ENCODE measurements at regions not wholly inside any gene's neighbourhood (a gene's known extent, or its start where the extent isn't known, plus 50 kb on each side); places are given as distances from the start of the nearest gene placed in this dataset.

GRCh38 chr5:88144219-88145001, 124.2 kb downstream of the TMEM161B start:
- peak overlapping the region in 8 of 10 donors; percentile 6 to 62 (median 58) for H3K4me3 ChIP-seq
- 8 to 9% methylated on average over 28 of the region's 28 CpGs for WGBS, 2 donors
- no peaks in the 10 kb centered on the region for H3K9me3 ChIP-seq
- H3K27me3 ChIP-seq, result peaks cover 0 to 92% (median 64%) of the 10 kb centered on the region in 7 donors
- H3K4me1 ChIP-seq, result peaks cover 6 to 53% (median 37%) of the 10 kb centered on the region in 9 donors
- H3K27ac ChIP-seq, result no peak overlapping the region
- ATAC-seq, result no peak
- intact Hi-C loops (cut with DNase I), result loop anchor here in 8 of 10 donors (5.0 to 10.0 kb wide), 9 partner anchors 120 to 548 kb away; partner anchors contain the start of gene TMEM161B (in 3 of the 8)
- no peaks in the 10 kb centered on the region for H3K36me3 ChIP-seq
- DNase-seq, result no peak
- no peak for TF ChIP-seq CTCF (IDR thresholded peaks at IDR 0.05)

- DNase-seq, result no peak
- Histone ChIP-seq H3K27ac (no peak overlapping the region), H3K36me3 (no peaks in the 10 kb centered on the region), H3K4me3 (peak overlapping the region in 8 of 10 donors; percentile 6 to 62 (median 58)), H3K27me3 (peaks cover 0 to 95% (median 67%) of the 10 kb centered on the region in 7 donors), H3K9me3 (no peaks in the 10 kb centered on the region), H3K4me1 (peaks cover 6 to 53% (median 37%) of the 10 kb centered on the region in 9 donors)
- intact Hi-C loops (cut with DNase I), result loop anchor here in 8 of 10 donors (5.0 to 10.0 kb wide), 9 partner anchors 121 to 549 kb away; partner anchors contain the start of gene TMEM161B (in 3 of the 8)
- 16 to 18% methylated on average over 10 of the region's 10 CpGs for WGBS, 2 donors
- no peak for TF ChIP-seq CTCF (IDR thresholded peaks at IDR 0.05)
- ATAC-seq, result no peak
Measured at GRCh38 chr5:88143693-88144218, 124.9 kb downstream of the TMEM161B start.

- Histone ChIP-seq H3K27ac (no peak overlapping the region), H3K9me3 (no peaks in the 10 kb centered on the region), H3K36me3 (no peaks in the 10 kb centered on the region), H3K4me3 (peak overlapping the region; percentile 6 to 62 (median 56)), H3K4me1 (peaks cover 6 to 53% (median 37%) of the 10 kb centered on the region in 9 donors), H3K27me3 (peaks cover 0 to 99% (median 70%) of the 10 kb centered on the region in 7 donors)
- TF ChIP-seq CTCF (IDR thresholded peaks at IDR 0.05), result no peak
- DNase-seq (no peak), ATAC-seq (no peak)
- WGBS, 2 donors, result 6 to 7% methylated on average over 20 of the region's 20 CpGs
- intact Hi-C loops (cut with DNase I), result loop anchor here in 8 of 10 donors (5.0 to 10.0 kb wide), 9 partner anchors 122 to 549 kb away; partner anchors contain the start of gene TMEM161B (in 3 of the 8)
Measured at GRCh38 chr5:88142886-88143692, 125.6 kb downstream of the TMEM161B start.

- intact Hi-C loops (cut with DNase I), result loop anchor here in 8 of 10 donors (5.0 to 10.0 kb wide), 9 partner anchors 122 to 550 kb away; partner anchors contain the start of gene TMEM161B (in 3 of the 8)
Measured at GRCh38 chr5:88142636-88142885, 126.1 kb downstream of the TMEM161B start.

More at GRCh38 chr5:88142636-88142885, 126.1 kb downstream of the TMEM161B start:
- WGBS, 2 donors, result 6 to 15% methylated on average over 2 of the region's 2 CpGs
- ATAC-seq (no peak), DNase-seq (no peak)
- Histone ChIP-seq H3K27ac (no peak overlapping the region), H3K4me3 (peak overlapping the region; percentile 6 to 62 (median 56)), H3K9me3 (no peaks in the 10 kb centered on the region), H3K4me1 (peaks cover 6 to 53% (median 37%) of the 10 kb centered on the region in 9 donors), H3K27me3 (peaks cover 0 to 98% (median 68%) of the 10 kb centered on the region in 7 donors), H3K36me3 (no peaks in the 10 kb centered on the region)
- no peak for TF ChIP-seq CTCF (IDR thresholded peaks at IDR 0.05)

Data from heart right ventricle (tissue), 16 donors.